GM12878 (cell line): ENCODE measurements at regions not wholly inside any gene's neighbourhood (a gene's known extent, or its start where the extent isn't known, plus 50 kb on each side); places are given as distances from the start of the nearest gene placed in this dataset.

Source experiments
- ATAC-seq: fragments of 200-7000 bp; cut with Tn5 transposase; 3 replicates; pipeline ENCODE4 v1.9.1; 2020; ENCODE audit warnings: mild to moderate bottlenecking, moderate library complexity
- BruUV-seq: library from RNA; stranded (reverse); fragments of 400-500 nt; replicated peaks from 2 replicates; lab custom pipeline; 2021; lab: Mats Ljungman, UMichigan
- CTCF ChIA-PET: fragments of 300-600 bp; sonication (Branson Sonifier 250); formaldehyde crosslinking; extraction: SDS; loops from one replicate; lab custom pipeline; 2021; ENCODE audit warnings: inconsistent platforms; lab: Yijun Ruan, JAX
- POLR2A ChIA-PET: fragments of 350-600 bp; formaldehyde crosslinking; extraction: SDS; loops from one replicate; lab custom pipeline; 2021; ENCODE audit warnings: inconsistent platforms; lab: Charles Lee
- RAD21 ChIA-PET: fragments of 300-600 bp; sonication (Branson Sonifier 250); formaldehyde crosslinking; loops from one replicate; lab custom pipeline; 2023; ENCODE audit warnings: antibody characterized with exemption; ENCODE audit not compliant: unreplicated experiment; lab: Charles Lee
- SMC1A ChIA-PET: fragments of 300-600 bp; sonication (Branson Sonifier 250); formaldehyde crosslinking; loops from one replicate; lab custom pipeline; 2023; ENCODE audit not compliant: unreplicated experiment, uncharacterized antibody; lab: Charles Lee
- DNase-seq: peaks from one replicate; pipeline ENCODE4 v3.0.0-alpha.2; 2011; ENCODE audit warnings: low read depth, low spot score
- FAIRE-seq: peaks from 3 replicates; lab custom pipeline; 2011; peaks lifted over from hg19 to GRCh38; lab: Jason Lieb, UNC
- H2AFZ ChIP-seq: 2 replicates; pipeline ENCODE4 v1.6.0; 2011; ENCODE audit warnings: low read depth, low read length, control low read depth; ENCODE audit not compliant: control insufficient read depth
- H3K27ac ChIP-seq: 2 replicates; pipeline ENCODE4 v1.5.1; 2011; ENCODE audit warnings: control low read depth; ENCODE audit not compliant: control insufficient read depth, insufficient read depth
- H3K27me3 ChIP-seq, 2 experiments: replicated peaks in 1 of 2; 2 replicates each; pipeline versions ENCODE4 v1.6.0 to v1.6.1; 2011; ENCODE audit warnings: low read length in 1 of 2; ENCODE audit not compliant: control insufficient read depth in 2 of 2, insufficient read depth in 2 of 2
- H3K36me3 ChIP-seq, 2 experiments: 2 replicates each; pipeline ENCODE4 v1.5.1; 2011; ENCODE audit warnings: low read length in 1 of 2; ENCODE audit not compliant: control insufficient read depth in 2 of 2, insufficient read depth in 2 of 2
- H3K4me1 ChIP-seq: 2 replicates; pipeline ENCODE4 v1.6.1; 2011; ENCODE audit warnings: mild to moderate bottlenecking, low read length, moderate library complexity, mixed read lengths; ENCODE audit not compliant: control insufficient read depth, insufficient read depth
- H3K4me2 ChIP-seq: 2 replicates; pipeline ENCODE4 v1.6.0; 2011; ENCODE audit warnings: control low read depth; ENCODE audit not compliant: control insufficient read depth, insufficient read depth
- H3K4me3 ChIP-seq: fragments of 200-600 bp; sonication (generic); 2 replicates; pipeline ENCODE4 v1.5.1; 2016
- H3K79me2 ChIP-seq: 2 replicates; pipeline ENCODE4 v1.6.0; 2011; ENCODE audit warnings: low read length; ENCODE audit not compliant: control insufficient read depth, insufficient read depth
- H3K9ac ChIP-seq: 2 replicates; pipeline ENCODE4 v1.8.0; 2011; ENCODE audit warnings: low read length, control low read depth, mixed read lengths; ENCODE audit not compliant: control insufficient read depth, insufficient read depth
- H3K9me3 ChIP-seq: replicated peaks from 3 replicates; pipeline ENCODE4 v1.5.1; 2011; ENCODE audit warnings: mild to moderate bottlenecking, low read length; ENCODE audit not compliant: control insufficient read depth, insufficient read depth
- H4K20me1 ChIP-seq: 2 replicates; pipeline ENCODE4 v1.6.0; 2011; ENCODE audit not compliant: control insufficient read depth, insufficient read depth
- CBX5 ChIP-seq: sonication (generic); IDR thresholded peaks from 2 replicates; pipeline ENCODE4 v1.6.1; 2016; ENCODE audit warnings: low read depth, moderate library complexity, mild to moderate bottlenecking, inconsistent platforms
- CHD2 ChIP-seq: IDR thresholded peaks from 2 replicates; pipeline ENCODE4 v1.6.1; 2011; ENCODE audit warnings: low read depth, low read length, improper control_type of control experiment, borderline replicate concordance
- FOXK2 ChIP-seq: fragments of 450-650 bp; IDR thresholded peaks from 2 replicates; pipeline ENCODE4 v1.6.1; 2017; ENCODE audit warnings: mild to moderate bottlenecking, moderate library complexity
- MYC ChIP-seq: IDR thresholded peaks from 2 replicates; pipeline ENCODE4 v1.6.1; 2011; ENCODE audit warnings: mild to moderate bottlenecking, low read length, moderate library complexity, inconsistent platforms; ENCODE audit not compliant: insufficient read depth, insufficient replicate concordance, insufficient read length, severe bottlenecking
- POLR2A ChIP-seq: IDR thresholded peaks from 2 replicates; pipeline ENCODE4 v1.6.1; 2011; ENCODE audit warnings: low read depth, mild to moderate bottlenecking, low read length
- RAD51 ChIP-seq: fragments of 450-650 bp; IDR thresholded peaks from 2 replicates; pipeline ENCODE4 v1.6.1; 2016; ENCODE audit warnings: moderate library complexity, mild to moderate bottlenecking, inconsistent platforms
- RUNX3 ChIP-seq: IDR thresholded peaks from 2 replicates; pipeline ENCODE4 v1.6.1; 2012; ENCODE audit warnings: low read length, inconsistent platforms
- SMARCA5 ChIP-seq: fragments of 450-650 bp; IDR thresholded peaks from 2 replicates; pipeline ENCODE4 v1.6.1; 2017; ENCODE audit warnings: mild to moderate bottlenecking
- SPI1 ChIP-seq: IDR thresholded peaks from 2 replicates; pipeline ENCODE4 v1.6.1; 2011; ENCODE audit warnings: low read depth, mild to moderate bottlenecking, low read length, moderate library complexity, borderline replicate concordance; ENCODE audit not compliant: insufficient read depth
- STAT1 ChIP-seq: fragments of 450-650 bp; conservative IDR thresholded peaks from 2 replicates; pipeline ENCODE4 v1.6.1; 2014; ENCODE audit warnings: antibody characterized with exemption, mild to moderate bottlenecking
- STAT3 ChIP-seq: IDR thresholded peaks from 2 replicates; pipeline ENCODE4 v1.6.1; 2011; ENCODE audit warnings: low read depth, low read length, improper control_type of control experiment
- TARDBP ChIP-seq: IDR thresholded peaks from 2 replicates; pipeline ENCODE4 v1.6.1; 2016; ENCODE audit warnings: borderline replicate concordance
- ZSCAN29 ChIP-seq: fragments of 450-650 bp; IDR thresholded peaks from 2 replicates; pipeline ENCODE4 v1.6.1; 2017; ENCODE audit warnings: mild to moderate bottlenecking, moderate library complexity
- in situ Hi-C: fragments of 300-500 bp; cut with MboI; formaldehyde crosslinking; loops from 9 replicates; pipeline ENCODE4 v1.14.3; 2018; ENCODE audit warnings: mixed read lengths
- intact Hi-C: fragments of 100-400 bp; cut with micrococcal nuclease; formaldehyde crosslinking; loops from one replicate; pipeline ENCODE4 v1.14.2; 2022; ENCODE audit not compliant: unreplicated experiment
- TF ChIP-seq, protein P1 (sequence below), 3 experiments: IDR thresholded peaks in 2 of 3; conservative IDR thresholded peaks in 1 of 3; 2 replicates each; pipeline ENCODE4 v1.5.1; 2011; ENCODE audit warnings: low read depth in 3 of 3, low read length in 3 of 3, mild to moderate bottlenecking in 3 of 3, control low read depth in 2 of 3, moderate library complexity in 2 of 3, inconsistent platforms in 1 of 3, mixed read lengths in 1 of 3; ENCODE audit not compliant: control insufficient read depth in 2 of 3, insufficient read depth in 1 of 3; ENCODE audit errors: extremely low read depth in 1 of 3

DNA sequence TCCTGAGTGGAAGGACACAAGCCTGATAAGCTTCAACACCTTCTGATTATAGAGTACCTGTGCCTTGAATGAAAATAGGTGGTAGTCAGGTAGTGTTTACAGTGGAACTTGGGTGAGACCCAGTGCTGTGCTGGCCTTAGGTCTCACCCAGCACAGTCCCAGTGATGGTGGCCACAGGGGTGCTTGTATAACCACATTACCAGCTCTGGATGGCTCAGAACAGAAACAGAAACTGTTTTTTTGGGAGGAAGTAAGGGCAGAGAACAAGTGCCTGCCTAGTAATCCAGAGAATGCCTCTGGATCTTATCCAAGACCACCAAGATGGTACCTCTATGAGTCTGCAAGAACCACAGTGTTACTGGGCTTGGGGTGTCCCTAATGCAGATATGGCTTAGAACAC lies 171.5 kb upstream of the DIPK2B start:
- SMC1A ChIA-PET, result no interaction called here
- Histone ChIP-seq H4K20me1 (no peaks in the 10 kb centered on the region), H3K27me3 (no peaks in the 10 kb centered on the region), H3K36me3 (no peaks in the 10 kb centered on the region), H3K4me2 (no peak overlapping the region), H3K4me3 (no peak overlapping the region), H3K4me1 (no peaks in the 10 kb centered on the region), H3K79me2 (no peaks in the 10 kb centered on the region), H3K9ac (no peak overlapping the region), H2AFZ (no peak overlapping the region), H3K9me3 (no peaks in the 10 kb centered on the region; the same call in 2 of the 3 replicates), H3K27ac (no peak overlapping the region)
- FAIRE-seq (no peak), DNase-seq (no peak), ATAC-seq (no peak)
- BruUV-seq, result no TSS peak
- no peak for TF ChIP-seq MYC
- no peak for TF ChIP-seq STAT3
- TF ChIP-seq RAD51, result no peak
- TF ChIP-seq, protein P1, sequence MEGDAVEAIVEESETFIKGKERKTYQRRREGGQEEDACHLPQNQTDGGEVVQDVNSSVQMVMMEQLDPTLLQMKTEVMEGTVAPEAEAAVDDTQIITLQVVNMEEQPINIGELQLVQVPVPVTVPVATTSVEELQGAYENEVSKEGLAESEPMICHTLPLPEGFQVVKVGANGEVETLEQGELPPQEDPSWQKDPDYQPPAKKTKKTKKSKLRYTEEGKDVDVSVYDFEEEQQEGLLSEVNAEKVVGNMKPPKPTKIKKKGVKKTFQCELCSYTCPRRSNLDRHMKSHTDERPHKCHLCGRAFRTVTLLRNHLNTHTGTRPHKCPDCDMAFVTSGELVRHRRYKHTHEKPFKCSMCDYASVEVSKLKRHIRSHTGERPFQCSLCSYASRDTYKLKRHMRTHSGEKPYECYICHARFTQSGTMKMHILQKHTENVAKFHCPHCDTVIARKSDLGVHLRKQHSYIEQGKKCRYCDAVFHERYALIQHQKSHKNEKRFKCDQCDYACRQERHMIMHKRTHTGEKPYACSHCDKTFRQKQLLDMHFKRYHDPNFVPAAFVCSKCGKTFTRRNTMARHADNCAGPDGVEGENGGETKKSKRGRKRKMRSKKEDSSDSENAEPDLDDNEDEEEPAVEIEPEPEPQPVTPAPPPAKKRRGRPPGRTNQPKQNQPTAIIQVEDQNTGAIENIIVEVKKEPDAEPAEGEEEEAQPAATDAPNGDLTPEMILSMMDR (IDR thresholded peaks at IDR 0.05 in 2 of 3, conservative IDR thresholded peaks at IDR 0.05 in 1 of 3; ENCODE audit: control insufficient read depth in 2 of 3, extremely low read depth in 1 of 3, insufficient read depth in 1 of 3, low read depth in 3 of 3, low read length in 3 of 3), result no peak
- no peak for TF ChIP-seq TARDBP
- no peak for TF ChIP-seq FOXK2
- no peak for TF ChIP-seq POLR2A
- TF ChIP-seq STAT1, result no peak
- TF ChIP-seq SMARCA5, result no peak
- no peak for TF ChIP-seq ZSCAN29
- TF ChIP-seq CBX5, result no peak
- TF ChIP-seq RUNX3, result no peak
- TF ChIP-seq SPI1, result no peak
- no peak for TF ChIP-seq CHD2
- RAD21 ChIA-PET, result no interaction called here
- POLR2A ChIA-PET, result no interaction called here
- in situ Hi-C loops (no loop called here), intact Hi-C loops (no loop called here)
- CTCF ChIA-PET, result interaction anchor here (0.6 to 1.3 kb wide), 2 partner anchors 184 to 257 kb away, joined by 3 read pairs; no protein-coding TSS in a partner anchor
